GM21723 (cell line): ENCODE measurements at regions not wholly inside any gene's neighbourhood (a gene's known extent, or its start where the extent isn't known, plus 50 kb on each side); places are given as distances from the start of the nearest gene placed in this dataset.
"Not testable (repeated sequence)": the region's sequence is repeated elsewhere in the genome, so short reads cannot be mapped to it uniquely, and the experiment has no call there.

Experiments
- ATAC-seq: cut with Tn5 transposase; IDR thresholded peaks from one replicate; pipeline ENCODE4 v1.9.1; 2021; ENCODE audit warnings: mild to moderate bottlenecking, moderate library complexity; ENCODE audit not compliant: unreplicated experiment

DNA sequence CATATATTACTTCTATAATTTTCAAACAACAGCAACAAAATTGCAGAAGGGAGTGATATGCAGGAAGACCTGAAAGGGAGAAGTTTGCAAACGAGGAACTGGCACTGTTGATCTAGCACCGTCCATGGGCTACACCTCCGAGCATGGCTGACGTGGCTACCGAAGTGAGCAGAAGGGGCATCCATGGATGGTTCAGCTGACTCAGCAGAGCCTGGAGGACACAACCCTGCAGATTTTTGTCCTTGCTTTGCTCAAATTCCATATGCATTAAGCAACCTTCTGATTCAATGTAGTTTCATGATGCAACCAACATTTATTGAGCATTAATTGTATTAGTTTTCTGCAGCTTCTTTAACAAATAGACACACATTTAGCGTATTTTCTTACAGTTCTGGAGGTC is 191.2 kb downstream of the C1orf94 start:
- no peak for ATAC-seq

DNA sequence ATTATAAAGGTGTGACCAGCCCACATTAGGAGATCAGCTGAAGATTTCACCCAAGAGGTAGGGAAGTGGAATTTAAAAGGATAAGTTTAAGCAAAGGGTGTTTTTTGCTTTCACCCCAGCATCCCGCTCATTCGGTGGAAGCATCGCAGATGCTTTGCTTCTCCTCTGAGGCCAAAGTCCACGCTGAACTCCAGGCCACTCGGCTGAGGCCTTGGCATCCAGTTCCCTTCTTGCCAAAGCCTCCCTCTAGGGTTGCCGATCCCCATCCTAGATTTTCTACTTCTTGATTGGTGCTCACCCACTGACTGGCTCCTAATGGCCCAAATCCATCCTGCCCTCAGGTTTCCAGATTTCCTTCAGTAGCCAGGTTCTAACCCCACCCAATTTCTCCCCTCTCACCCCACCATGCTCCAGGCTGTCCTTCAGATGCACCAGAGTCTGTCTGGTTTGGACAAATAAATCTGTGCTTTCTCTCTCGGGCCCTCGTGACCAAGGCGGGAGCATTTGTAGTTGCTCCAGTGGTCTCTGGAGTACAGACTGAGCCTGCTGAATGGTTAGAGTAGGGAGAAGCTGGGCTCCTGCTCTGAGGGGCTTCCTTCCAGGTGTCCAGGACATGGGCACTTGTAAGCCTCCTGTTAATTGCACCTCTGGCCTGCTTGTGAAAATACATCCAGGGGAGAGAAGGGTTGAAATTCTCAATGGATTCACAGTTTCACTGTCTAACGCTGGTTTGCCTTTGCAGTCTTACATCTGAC is 193.2 kb downstream of the C1orf94 start:
- no peak for ATAC-seq

DNA sequence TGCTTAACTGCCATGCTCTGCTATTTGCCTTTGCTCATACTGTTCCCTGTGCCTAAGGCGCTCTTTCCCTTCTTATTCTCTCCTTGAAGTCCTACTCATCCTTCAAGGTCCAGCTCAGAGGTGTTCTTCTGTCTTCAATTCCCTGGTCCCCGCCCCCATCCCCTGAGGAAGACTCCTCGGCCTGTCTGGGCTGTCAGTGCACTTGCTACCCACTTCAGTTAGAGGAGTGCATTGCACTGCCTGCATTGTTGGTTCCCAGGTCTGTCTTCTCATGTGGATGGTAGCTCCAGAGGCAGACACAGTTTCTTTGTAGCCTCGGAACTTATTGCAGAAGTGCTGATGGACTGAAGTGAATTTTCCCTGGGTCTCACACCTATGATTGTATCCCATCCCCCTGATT is 194.0 kb downstream of the C1orf94 start:
- ATAC-seq: no peak

DNA sequence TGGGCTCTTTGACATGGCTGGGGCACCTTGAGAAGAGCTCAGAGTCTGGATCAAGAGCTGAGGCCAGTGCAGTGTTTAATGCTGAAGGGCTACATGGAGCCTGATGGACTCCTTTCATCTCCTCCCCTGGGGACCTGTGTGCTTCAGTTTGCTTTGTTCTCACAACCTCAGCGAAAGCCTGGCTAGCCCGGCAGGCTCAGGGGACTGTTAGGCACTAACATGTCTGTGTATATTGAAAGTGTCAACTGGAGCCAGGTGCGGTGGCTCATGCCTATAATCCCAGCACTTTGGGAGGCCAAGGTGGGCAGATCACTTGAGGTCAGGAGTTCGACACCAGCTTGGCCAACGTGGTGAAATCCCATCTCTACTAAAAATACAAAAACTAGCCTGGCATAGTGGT is 194.5 kb downstream of the C1orf94 start:
- ATAC-seq: not testable (repeated sequence)

DNA sequence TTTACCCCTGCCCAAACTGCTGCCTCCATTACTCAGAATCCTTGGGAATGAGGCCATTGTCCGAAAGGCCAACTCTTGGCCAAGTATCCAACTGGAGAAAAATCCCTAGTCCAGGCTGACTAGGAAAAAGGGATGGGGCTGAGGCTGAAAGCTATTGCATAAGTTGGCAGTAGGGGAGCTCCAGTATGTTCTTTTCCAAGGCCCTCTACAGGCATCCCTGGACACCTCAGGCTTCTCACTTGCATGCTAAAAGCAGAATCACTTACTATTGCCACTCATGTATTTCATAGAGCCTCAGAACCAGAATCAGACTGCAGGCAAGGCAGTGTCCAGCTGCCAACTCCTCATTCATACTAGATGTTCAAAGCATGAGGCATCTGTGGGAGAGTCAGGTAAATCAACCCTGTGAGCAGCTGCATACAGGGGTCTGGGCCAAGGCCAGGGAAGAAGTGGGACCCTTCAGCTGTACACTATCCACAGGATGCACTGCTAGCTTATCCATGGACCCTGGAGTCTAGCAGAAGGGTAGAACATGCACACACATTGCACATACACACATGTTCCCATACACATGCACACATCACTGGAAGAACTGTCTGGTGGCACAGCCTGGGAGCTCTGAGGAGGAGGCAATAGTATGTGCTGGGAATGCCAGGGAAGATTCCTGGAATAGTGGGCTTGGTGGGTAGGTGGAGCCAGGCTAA is 195.3 kb downstream of the C1orf94 start:
- ATAC-seq: no peak

DNA sequence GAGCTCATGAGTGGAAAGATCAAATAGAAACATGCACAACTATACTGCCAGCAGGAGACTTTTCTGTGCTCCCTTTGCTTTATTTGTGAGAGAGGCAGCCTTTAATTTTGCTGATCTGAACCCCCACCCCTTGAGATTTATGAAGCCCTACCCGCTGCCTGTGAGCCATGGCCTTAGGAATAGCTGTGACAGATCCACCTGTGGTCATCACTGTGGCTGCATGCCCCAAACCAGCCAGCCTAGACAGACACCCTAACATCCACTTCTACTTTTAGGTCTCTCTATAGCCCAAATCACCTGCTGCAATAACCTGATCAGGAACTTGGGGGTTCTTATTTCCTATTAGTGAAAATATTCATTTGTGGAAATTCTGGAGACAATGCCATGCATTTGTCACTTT is 196.2 kb downstream of the C1orf94 start:
- ATAC-seq: no peak

DNA sequence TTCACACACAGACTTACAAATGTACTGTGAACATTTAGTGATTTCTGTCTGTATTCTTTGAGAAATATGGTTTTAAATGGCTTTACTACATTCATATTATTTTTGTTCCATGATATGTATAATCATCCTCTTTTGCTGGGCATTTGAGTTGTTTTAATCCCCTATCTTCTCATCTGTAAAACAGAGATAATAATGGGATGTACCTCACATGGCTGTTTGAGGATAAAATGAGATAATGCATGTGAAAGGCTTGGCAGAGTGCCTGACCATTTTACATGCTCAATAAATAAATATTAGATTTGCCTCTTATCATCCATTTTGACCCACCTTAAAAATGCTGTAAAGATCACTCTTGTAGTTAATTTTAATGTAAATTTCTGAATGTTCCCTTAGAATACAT is 197.2 kb downstream of the C1orf94 start:
- no peak for ATAC-seq

DNA sequence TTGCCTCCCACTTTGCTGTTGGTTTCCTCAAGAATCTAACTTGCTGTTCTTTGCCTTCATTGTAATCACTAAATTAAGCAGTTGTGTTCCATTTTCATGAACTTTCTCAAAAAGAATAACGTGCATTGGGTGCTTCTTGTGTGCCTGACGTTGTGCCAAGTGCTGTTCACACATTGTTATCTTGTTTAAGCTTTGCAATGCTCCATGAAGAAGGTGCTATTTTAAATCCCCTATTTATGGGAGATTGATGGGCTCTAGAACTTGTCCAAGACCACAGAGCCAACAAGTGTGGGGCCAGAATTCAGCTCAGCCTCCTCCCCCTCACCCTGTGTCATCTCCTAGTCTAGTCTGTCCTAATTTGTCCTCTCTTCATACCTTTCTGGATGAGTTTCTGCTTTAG is 199.8 kb downstream of the C1orf94 start:
- ATAC-seq: no peak

DNA sequence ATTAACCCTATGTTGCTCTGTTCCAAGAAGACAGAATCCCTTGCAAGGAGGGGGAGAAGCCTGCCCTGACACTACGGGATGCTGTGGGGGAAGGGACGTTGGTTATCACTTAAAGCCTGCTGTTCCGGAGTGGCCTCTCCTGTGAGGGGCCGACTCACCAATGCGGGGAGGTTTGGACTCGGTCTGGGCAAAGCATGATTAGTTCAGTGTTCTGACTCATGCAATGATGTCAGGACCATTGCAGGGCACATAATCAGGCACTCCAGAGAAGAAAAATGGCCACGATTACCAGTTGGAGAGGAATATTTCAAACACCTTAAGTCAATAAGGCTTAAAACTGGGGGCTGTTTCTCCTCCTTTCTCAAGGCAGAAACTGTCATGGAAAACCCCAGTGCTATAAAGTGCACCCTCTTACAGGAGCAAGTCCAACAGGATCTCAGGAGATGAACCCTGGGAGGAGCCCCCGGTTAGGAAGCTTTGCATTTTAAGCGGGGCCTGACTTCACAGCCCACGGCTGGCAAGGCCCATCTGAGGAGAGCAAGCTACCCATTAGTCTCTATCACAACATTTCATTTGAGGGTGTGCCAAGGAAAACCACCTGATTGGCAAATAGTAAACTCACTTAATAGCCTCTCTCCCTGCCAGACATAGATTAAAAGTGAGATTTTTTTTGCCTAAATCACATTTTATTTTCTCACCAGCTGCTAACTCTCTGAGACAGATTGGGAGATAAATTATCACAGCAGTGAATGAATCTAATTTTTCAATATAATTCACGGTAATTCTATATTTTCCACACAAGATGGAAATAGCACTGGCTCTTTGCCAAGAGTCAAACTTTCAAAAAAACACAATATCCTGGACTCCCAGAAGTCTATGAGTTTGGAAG is 202.5 kb downstream of the C1orf94 start:
- no peak for ATAC-seq

DNA sequence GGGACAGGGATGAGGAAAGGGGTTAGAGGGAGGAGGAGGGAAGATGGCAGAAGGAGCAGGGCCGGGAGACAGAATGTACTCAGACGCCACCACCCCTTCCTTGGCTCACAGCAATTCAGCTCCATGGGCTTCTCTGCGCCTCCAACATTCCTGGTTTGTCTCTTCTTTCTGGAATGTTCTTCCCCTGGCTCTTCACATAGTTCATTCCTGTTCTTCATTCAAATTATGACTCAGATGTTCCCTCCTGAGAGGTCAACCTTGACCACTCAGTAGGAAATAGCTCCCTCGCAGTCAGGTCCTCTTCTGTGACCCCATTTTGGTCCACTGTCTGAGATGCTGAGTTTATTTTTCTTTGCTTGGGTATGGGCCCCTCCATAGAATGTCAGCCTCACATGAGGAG is 203.2 kb downstream of the C1orf94 start:
- no peak for ATAC-seq

DNA sequence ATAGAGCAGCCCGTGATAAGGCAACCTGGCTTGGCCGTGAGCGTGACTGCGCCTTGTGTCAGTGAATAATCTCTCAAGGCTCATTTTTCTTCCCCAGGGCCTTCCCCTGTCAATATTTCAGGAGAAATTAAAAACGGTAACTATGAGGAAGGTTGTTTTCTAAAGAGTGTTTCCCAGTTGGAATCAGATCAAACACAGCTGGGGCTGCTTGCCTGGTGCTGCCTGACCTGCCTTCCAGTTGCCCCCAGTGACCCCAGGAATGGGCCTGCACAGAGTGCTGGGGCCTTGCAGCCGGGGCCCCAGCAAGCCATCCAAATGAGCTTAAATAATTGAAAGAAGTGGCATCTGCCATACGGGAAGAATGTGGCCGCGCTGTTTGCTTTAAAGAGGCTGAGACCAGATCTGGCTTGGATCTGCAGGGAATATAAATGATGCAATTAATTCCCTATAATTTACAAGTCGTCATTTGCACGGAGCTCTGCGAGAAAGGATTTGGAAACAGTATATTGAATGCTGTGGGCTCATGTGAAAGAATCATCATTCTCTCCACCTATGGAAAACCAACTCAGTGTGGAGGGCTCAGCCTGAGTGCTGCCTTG is 203.9 kb downstream of the C1orf94 start:
- ATAC-seq: no peak

DNA sequence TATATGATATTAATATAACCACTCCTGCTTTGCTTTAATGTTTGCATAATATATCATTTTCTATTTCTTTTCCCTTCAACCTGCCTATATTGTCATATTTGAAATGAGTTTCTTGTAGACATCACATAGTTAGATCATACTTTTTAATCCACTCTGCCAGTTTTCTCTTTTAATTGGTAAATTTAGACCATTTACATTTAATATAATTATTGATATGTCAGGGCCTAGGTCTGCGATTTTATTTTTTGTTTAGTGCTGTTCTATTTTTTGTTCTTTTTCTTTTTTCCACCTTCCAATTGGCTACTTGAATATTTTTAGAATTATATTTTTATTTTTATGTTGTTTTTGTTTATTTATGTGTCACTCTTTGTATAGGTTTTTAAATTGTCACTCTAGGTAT is 213.3 kb downstream of the C1orf94 start:
- ATAC-seq: no peak

DNA sequence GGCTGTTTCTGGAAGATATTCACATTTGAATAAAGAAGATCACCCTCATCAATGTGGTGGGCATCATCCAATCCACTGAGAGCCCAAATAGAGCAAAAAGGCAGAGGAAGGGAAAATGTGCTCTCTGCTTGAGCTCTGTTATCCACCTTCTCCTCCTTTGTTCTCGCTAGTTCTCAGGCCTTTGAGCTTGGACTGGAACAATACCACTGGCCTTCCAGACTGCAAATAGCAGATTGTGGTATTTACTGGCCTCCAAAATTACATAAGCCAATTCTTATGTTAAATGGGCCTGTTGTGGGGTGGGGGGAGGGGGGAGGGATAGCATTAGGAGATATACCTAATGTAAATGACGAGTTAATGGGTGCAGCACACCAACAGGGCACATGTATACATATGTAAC is 219.3 kb downstream of the C1orf94 start:
- no peak for ATAC-seq

DNA sequence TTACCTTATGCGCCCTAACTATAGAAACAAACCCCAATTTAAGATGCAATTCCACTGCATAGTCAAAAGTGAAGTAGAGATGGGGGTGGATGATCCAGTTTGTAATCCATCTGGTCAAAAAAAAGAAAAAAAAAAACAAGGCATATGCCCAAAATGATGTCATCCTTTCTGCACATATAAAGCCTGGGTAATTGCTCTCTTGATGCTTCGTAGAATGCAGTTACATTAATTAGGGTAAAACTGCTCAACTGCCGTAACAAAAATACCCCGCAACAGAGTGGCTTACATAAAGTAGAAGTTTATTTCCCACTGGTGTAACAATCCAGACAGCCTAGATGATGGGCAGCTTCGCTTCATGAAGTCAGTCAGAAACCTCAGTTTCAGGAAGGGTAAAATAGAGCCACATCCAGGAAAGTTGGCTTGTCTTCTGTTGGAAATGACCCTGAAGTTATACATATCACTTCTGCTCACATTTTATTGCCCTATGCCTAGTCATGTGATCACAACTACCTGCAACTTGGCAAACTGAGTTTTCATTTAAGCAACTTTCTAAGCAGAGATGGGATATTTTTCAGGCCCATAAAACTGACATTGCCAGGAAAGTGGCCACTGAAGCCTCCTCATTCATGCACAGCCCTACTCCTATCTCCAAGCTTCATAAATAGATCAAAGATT is 221.7 kb downstream of the C1orf94 start:
- ATAC-seq: no peak

DNA sequence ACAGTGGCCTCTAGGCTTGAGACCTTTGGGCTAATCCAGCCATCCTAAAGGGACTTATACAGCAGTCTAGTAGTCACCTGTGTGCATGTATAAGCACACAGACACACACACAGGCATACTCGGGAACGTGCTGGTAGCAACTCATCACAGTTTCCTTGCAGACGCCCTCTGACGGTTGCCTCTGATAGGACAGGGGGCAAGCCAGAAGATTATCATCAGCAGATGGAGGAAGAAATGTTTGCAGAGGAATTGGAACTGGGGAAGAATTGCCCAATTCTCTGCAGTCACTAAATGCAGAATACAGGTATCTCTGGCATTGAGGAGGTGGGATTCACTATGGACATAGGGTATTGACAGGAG is 222.2 kb downstream of the C1orf94 start:
- no peak for ATAC-seq

DNA sequence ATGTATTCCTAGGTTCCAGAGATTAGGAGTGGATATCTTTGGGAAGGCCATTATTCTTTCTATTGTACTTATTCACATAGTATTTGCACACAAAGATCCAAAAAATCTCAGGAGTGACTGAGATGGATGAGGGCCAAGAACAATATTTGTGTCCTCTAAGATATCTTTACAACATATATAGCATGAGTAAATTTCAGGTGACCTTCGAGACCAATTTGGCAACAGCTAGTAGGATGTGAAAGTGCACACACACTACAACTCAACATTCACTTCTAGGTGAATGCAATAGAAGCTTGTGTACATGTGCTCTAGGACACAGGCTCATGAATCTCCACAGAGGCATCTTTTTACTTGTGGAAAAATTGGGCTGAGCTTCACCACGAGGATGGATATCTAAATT is 224.0 kb downstream of the C1orf94 start:
- no peak for ATAC-seq

DNA sequence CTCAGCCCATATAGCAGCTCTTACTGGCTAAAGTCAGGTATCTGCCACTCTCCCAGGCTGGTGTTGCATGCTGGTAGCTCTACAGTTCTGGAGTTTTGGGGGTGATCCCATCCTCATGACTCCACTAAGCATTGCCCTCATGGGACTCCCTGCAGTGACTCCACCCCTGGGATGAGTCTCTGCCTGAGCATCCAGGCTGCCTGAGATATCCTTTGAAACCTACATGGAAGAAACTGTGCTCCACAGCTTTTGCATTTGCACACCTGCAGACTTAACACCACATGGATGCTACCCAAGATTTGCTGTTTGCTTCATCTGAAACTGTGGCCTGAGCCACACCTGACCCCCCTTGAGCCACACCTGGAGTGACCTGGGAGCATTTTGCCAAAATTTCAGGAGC is 226.4 kb downstream of the C1orf94 start:
- ATAC-seq: no peak

DNA sequence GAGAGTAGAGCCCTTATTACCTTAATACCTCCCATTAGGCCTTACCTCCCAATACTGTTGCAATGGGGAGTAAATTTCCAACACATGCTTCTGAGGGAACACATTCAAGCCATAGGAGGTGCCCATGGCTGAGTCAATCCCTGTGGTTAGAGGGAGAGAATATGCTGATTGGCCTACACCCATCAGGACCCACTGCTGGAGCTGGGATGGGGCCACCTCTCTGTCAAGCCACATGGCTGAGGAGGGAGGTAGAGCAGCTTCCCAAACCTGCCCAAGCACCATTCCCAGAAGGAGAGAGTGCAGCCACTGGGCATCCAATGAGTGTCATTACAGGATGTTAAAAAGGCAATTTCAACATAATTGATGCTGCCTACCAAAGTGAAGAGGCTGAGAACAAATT is 228.1 kb downstream of the C1orf94 start:
- no peak for ATAC-seq

DNA sequence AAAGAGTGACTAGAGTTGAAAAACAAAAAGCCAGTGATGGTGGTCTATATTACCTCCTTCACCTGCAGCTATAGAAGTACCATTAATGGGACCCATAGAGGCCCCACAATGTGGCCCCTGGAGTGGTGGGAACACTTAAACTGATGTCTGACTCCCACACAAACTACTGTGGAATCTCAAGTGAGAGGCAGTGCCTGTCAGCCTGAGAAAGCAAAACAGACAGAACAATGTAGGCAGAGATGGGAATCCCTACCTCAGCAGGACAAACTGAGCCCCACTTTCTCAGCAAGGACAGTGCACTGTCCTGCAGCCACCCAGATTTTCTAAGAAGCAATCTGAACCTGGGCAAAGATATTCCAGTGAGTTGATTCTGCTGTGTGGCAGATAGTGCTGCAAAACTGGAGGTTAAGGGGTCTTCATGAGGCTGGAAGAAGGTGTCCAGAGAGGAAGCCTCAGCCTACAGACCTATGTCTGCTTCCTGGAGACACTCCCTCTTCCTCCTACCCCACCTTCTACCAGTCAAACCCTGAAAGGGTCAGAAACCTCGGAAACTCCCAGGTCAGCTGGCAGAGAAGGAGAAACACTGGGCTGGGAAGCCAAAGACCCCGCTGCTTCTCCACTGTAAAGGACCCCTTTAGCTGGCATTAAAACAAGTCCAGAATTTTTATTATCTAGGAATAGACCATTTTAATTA is 228.7 kb downstream of the C1orf94 start:
- ATAC-seq: no peak

DNA sequence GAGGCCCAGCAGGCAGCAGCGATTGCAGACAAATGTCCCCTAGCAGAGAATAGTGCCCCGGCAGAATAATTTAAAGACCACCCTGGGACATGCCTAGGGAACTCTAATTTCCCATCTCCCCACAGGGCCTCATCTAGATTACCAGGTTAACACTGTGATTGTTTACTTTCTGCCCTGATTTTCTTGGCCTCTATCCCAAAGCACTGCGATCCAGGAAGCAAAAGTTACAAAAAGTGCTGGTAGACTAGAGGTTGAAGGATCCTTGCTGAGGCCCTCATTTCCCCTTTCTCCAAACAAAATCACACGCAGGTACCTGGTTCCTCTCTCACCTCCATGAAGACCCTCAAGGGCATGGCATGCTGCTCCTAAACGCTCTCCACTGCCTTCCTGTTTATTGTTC is 229.7 kb downstream of the C1orf94 start:
- ATAC-seq: no peak
